Upper lobe of left lung (tissue), 6 donors: ENCODE measurements at regions not wholly inside any gene's neighbourhood (a gene's known extent, or its start where the extent isn't known, plus 50 kb on each side); places are given as distances from the start of the nearest gene placed in this dataset.

Experiments used
- ATAC-seq, 2 donors: fragments of 200-7000 bp; cut with Tn5 transposase; one replicate each; pipeline ENCODE4 v1.9.1; 2022; ENCODE audit warnings: mild to moderate bottlenecking in 2 of 2, moderate library complexity in 2 of 2; ENCODE audit not compliant: low FRiP score in 2 of 2
- DNase-seq, 2 donors: peaks; one replicate each; pipeline ENCODE4 v3.0.0-alpha.2; 2019 to 2020
- H3K27ac ChIP-seq, 4 donors: fragments of 200-600 bp; sonication (generic); one replicate each; pipeline ENCODE4 v1.5.1; 2016 to 2019
- H3K27me3 ChIP-seq, 4 donors: fragments of 200-600 bp; sonication (generic); one replicate each; pipeline ENCODE4 v1.5.1; 2017 to 2019
- H3K36me3 ChIP-seq, 4 donors: fragments of 200-600 bp; sonication (generic); one replicate each; pipeline ENCODE4 v1.5.1; 2016 to 2019
- H3K4me1 ChIP-seq, 4 donors: fragments of 200-600 bp; sonication (generic); one replicate each; pipeline ENCODE4 v1.5.1; 2018 to 2019
- H3K4me3 ChIP-seq, 4 donors: fragments of 200-600 bp; sonication (generic); one replicate each; pipeline ENCODE4 v1.5.1; 2017 to 2019; ENCODE audit warnings: mild to moderate bottlenecking in 2 of 4, moderate library complexity in 1 of 4
- H3K9me3 ChIP-seq, 4 donors: fragments of 200-600 bp; sonication (generic); one replicate each; pipeline ENCODE4 v1.5.1; 2018 to 2019
- EP300 ChIP-seq, 4 donors: sonication (generic); formaldehyde crosslinking; IDR thresholded peaks; one replicate each; pipeline ENCODE4 v1.5.1; 2017; ENCODE audit warnings: antibody characterized with exemption in 4 of 4, control low read depth in 2 of 4
- POLR2A ChIP-seq, 4 donors: fragments of 450-650 bp; IDR thresholded peaks; one replicate each; pipeline ENCODE4 v1.5.1; 2016 to 2017; ENCODE audit warnings: antibody characterized with exemption in 4 of 4, mild to moderate bottlenecking in 2 of 4
- POLR2AphosphoS5 ChIP-seq, 2 donors: sonication (generic); formaldehyde crosslinking; IDR thresholded peaks; one replicate each; pipeline ENCODE4 v1.5.1; 2017; ENCODE audit warnings: antibody characterized with exemption in 2 of 2
- WGBS, 2 donors: methylation state at CpG; one replicate each; pipeline ENCODE4 v1.1.5; 2017 to 2018; 5-methylcytosine and 5-hydroxymethylcytosine counted together
- TF ChIP-seq, protein P1 (sequence below), 6 experiments: fragments of 450-650 bp in 4 of 6; fragments of 200-600 bp in 2 of 6; sonication (generic) in 2 of 6; IDR thresholded peaks; one replicate each; pipeline ENCODE4 v1.5.1; 2016 to 2019; ENCODE audit warnings: antibody characterized with exemption in 6 of 6
- donor health status: DM: no; HTN: no; CAD: no; lungs with moderate emphysema.
- donor health status: DM: no; HTN: yes; CAD: no; lungs with severe emphysema.

DNA sequence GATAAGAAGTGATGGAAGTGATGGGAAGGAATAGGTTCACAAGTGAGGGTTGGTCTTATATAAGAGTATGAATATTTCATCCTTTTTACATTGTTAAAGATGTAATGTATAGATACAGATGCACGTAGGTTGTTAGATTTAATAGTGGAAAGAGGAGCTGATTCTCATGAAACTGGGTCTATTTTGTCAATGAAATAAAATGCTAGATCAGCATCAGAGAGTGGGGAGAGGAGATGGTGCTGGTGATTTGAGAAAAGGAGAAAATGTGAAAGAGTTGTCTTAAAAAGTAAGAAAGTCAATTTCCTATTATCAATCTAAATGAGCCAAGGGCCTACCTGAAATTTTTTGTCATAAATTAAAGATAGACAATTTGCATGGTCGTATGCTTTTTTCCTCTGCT lies 82.8 kb upstream of the FYN start:
- H3K36me3 ChIP-seq = no peaks in the 10 kb centered on the region
- ATAC-seq = no peak
- no peaks in the 10 kb centered on the region for H3K4me1 ChIP-seq
- 88 to 89% methylated on average over 2 of the region's 2 CpGs for WGBS, 2 donors
- H3K4me3 ChIP-seq = no peak overlapping the region
- no peak overlapping the region for H3K27ac ChIP-seq
- DNase-seq = no peak
- H3K9me3 ChIP-seq = no peaks in the 10 kb centered on the region
- H3K27me3 ChIP-seq = no peaks in the 10 kb centered on the region
- TF ChIP-seq POLR2A (IDR thresholded peaks at IDR 0.05) = no peak
- TF ChIP-seq, protein P1, sequence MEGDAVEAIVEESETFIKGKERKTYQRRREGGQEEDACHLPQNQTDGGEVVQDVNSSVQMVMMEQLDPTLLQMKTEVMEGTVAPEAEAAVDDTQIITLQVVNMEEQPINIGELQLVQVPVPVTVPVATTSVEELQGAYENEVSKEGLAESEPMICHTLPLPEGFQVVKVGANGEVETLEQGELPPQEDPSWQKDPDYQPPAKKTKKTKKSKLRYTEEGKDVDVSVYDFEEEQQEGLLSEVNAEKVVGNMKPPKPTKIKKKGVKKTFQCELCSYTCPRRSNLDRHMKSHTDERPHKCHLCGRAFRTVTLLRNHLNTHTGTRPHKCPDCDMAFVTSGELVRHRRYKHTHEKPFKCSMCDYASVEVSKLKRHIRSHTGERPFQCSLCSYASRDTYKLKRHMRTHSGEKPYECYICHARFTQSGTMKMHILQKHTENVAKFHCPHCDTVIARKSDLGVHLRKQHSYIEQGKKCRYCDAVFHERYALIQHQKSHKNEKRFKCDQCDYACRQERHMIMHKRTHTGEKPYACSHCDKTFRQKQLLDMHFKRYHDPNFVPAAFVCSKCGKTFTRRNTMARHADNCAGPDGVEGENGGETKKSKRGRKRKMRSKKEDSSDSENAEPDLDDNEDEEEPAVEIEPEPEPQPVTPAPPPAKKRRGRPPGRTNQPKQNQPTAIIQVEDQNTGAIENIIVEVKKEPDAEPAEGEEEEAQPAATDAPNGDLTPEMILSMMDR (IDR thresholded peaks at IDR 0.05) = no peak
- no peak for TF ChIP-seq EP300 (IDR thresholded peaks at IDR 0.05)
- TF ChIP-seq POLR2AphosphoS5 (IDR thresholded peaks at IDR 0.05) = no peak

DNA sequence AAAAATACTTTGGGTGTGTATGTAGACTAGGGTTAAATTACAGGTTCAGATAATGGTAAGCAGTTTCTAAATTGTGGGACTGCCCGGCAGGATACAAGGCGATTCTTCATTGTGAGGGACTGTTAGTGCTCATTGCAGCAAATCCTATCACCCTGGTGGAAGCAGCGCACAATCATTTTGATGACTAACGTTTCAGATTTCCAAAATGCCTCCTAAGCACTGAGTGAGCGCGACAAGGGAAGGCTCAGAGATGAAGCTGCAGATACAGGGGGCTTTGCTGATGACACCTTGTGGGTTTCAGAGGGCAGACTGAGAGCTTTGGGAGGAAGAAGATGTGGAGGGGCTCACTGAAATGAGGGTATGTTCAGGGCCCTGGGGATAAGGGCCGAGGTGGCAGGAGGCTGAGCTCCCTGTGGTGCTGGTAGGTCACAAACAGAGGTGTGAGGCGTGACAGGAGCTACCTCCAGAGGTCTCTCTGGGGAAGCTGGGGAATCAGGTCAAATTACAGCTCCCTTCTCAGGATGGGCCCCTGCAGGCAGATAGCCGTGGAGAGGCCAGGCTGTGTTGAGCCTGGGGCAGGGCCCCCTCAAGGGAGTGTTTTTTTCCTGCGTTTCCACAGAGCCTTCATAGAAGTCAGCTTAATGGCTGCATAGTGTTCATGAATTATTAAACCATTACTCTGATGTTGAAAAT lies 84.5 kb upstream of the FYN start:
- TF ChIP-seq, protein P1 (IDR thresholded peaks at IDR 0.05) = no peak
- TF ChIP-seq EP300 (IDR thresholded peaks at IDR 0.05) = no peak
- TF ChIP-seq POLR2AphosphoS5 (IDR thresholded peaks at IDR 0.05) = no peak
- TF ChIP-seq POLR2A (IDR thresholded peaks at IDR 0.05) = no peak
- Histone ChIP-seq H3K4me3 (no peak overlapping the region), H3K27ac (no peak overlapping the region), H3K4me1 (no peaks in the 10 kb centered on the region), H3K36me3 (no peaks in the 10 kb centered on the region), H3K9me3 (no peaks in the 10 kb centered on the region), H3K27me3 (no peaks in the 10 kb centered on the region)
- 82% methylated on average over 10 of the region's 10 CpGs for WGBS, 2 donors
- no peak for ATAC-seq
- DNase-seq = no peak

DNA sequence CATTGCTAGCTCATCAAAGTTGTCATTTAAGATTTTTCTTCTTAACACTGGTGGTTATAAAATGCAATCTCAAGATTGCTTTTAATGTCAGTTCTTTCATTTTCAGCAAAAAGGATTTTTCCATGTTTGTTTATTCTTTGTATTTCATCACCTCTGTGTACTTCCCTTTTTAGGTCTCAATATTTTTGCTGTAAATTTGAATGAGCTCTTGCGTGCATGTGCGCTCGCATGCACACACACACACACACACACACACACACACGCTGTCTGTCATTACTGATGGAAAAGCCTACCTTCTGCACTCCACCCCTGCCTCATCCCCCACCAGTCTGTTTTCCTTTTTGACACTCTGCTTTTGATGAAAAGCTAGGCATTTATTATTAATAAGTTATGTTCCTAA lies 85.3 kb upstream of the FYN start:
- H3K36me3 ChIP-seq = no peaks in the 10 kb centered on the region
- ATAC-seq = no peak
- no peaks in the 10 kb centered on the region for H3K27me3 ChIP-seq
- TF ChIP-seq, protein P1 (IDR thresholded peaks at IDR 0.05) = no peak
- TF ChIP-seq EP300 (IDR thresholded peaks at IDR 0.05) (no peak), POLR2AphosphoS5 (IDR thresholded peaks at IDR 0.05) (no peak)
- H3K9me3 ChIP-seq = no peaks in the 10 kb centered on the region
- H3K27ac ChIP-seq = no peak overlapping the region
- WGBS, 2 donors = 69 to 92% methylated on average over 4 of the region's 4 CpGs
- DNase-seq = no peak
- H3K4me3 ChIP-seq = no peak overlapping the region
- no peaks in the 10 kb centered on the region for H3K4me1 ChIP-seq

DNA sequence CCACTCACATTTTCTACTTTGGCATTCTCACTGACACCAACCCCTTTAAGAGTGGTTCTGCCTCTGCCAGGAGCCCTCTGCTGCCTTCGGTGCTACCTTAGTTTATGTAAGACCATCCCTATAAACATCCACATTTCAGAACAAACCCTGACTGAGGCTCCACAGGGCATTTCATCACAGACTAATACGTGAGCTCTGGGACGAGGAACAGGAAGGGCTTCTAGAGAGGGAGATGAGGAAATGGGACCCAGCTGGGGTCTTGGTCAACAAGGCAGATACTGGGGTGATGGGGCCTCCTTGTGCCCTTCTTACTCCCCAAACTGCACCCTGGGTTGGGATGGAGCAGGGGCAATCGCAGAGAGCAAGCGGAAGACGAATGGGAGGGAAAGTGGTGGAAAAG lies 86.5 kb upstream of the FYN start:
- WGBS, 2 donors = 72 to 79% methylated on average over 6 of the region's 6 CpGs

More for the DNA sequence above, 86.5 kb upstream of the FYN start:
- H3K4me3 ChIP-seq = no peak overlapping the region
- H3K36me3 ChIP-seq = no peaks in the 10 kb centered on the region
- ATAC-seq = no peak
- TF ChIP-seq POLR2A (IDR thresholded peaks at IDR 0.05) (no peak), POLR2AphosphoS5 (IDR thresholded peaks at IDR 0.05) (no peak), EP300 (IDR thresholded peaks at IDR 0.05) (no peak)
- TF ChIP-seq, protein P1 (IDR thresholded peaks at IDR 0.05) = no peak
- H3K27me3 ChIP-seq = no peaks in the 10 kb centered on the region
- no peaks in the 10 kb centered on the region for H3K9me3 ChIP-seq
- no peak overlapping the region for H3K27ac ChIP-seq
- no peak for DNase-seq
- no peaks in the 10 kb centered on the region for H3K4me1 ChIP-seq
